Endothelial cell (in vitro differentiated cells): ENCODE measurements at regions not wholly inside any gene's neighbourhood (a gene's known extent, or its start where the extent isn't known, plus 50 kb on each side); places are given as distances from the start of the nearest gene placed in this dataset.

Source experiments
- DNase-seq: peaks from one replicate; pipeline ENCODE4 v3.0.0; 2021; ENCODE audit warnings: low spot score
- H3K27ac Mint-ChIP-seq: one replicate; pipeline ENCODE4 v1.8.0; 2021; ENCODE audit warnings: mixed read lengths, inconsistent platforms; ENCODE audit not compliant: unreplicated experiment
- H3K27me3 Mint-ChIP-seq: one replicate; pipeline ENCODE4 v1.8.0; 2021; ENCODE audit warnings: mild to moderate bottlenecking, moderate library complexity, mixed read lengths, inconsistent platforms; ENCODE audit not compliant: unreplicated experiment
- H3K36me3 Mint-ChIP-seq: one replicate; pipeline ENCODE4 v1.8.0; 2021; ENCODE audit warnings: mild to moderate bottlenecking, low read depth, mixed read lengths, inconsistent platforms; ENCODE audit not compliant: unreplicated experiment
- H3K4me1 Mint-ChIP-seq: one replicate; pipeline ENCODE4 v1.8.0; 2021; ENCODE audit warnings: mild to moderate bottlenecking, mixed read lengths, inconsistent platforms; ENCODE audit not compliant: unreplicated experiment
- H3K4me3 Mint-ChIP-seq: one replicate; pipeline ENCODE4 v1.8.0; 2021; ENCODE audit warnings: mild to moderate bottlenecking, mixed read lengths, inconsistent platforms; ENCODE audit not compliant: unreplicated experiment
- H3K9me3 Mint-ChIP-seq: one replicate; pipeline ENCODE4 v1.8.0; 2021; ENCODE audit warnings: mixed read lengths, inconsistent platforms; ENCODE audit not compliant: unreplicated experiment
- TF ChIP-seq, protein P1 (sequence below): fragments of 200-600 bp; sonication (generic); IDR thresholded peaks from one replicate; pipeline ENCODE4 v1.5.0; 2021; ENCODE audit warnings: antibody characterized with exemption; ENCODE audit not compliant: unreplicated experiment

DNA sequence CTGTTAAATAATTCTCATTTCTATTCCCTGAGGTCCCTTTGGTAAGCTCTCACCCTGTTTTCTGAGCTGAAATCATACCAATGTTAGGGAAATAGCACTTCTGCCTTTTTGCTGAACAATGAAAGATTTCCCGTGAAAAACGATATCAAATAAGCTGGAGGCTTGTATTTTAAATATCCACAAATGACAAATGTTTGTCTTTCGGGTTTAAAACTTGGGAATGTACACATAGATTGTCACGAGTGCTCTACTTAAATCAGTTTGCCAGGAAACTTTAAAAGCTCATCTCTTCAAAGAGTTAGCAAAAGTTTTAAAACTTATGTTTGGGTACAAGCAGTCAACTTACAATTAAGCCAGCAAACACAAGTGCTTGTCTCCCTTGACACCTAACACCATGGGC is 393.5 kb upstream of the MON1B start:
- no peaks in the 10 kb centered on the region for H3K4me1 Mint-ChIP-seq
- H3K27me3 Mint-ChIP-seq = no peaks in the 10 kb centered on the region
- TF ChIP-seq, protein P1, sequence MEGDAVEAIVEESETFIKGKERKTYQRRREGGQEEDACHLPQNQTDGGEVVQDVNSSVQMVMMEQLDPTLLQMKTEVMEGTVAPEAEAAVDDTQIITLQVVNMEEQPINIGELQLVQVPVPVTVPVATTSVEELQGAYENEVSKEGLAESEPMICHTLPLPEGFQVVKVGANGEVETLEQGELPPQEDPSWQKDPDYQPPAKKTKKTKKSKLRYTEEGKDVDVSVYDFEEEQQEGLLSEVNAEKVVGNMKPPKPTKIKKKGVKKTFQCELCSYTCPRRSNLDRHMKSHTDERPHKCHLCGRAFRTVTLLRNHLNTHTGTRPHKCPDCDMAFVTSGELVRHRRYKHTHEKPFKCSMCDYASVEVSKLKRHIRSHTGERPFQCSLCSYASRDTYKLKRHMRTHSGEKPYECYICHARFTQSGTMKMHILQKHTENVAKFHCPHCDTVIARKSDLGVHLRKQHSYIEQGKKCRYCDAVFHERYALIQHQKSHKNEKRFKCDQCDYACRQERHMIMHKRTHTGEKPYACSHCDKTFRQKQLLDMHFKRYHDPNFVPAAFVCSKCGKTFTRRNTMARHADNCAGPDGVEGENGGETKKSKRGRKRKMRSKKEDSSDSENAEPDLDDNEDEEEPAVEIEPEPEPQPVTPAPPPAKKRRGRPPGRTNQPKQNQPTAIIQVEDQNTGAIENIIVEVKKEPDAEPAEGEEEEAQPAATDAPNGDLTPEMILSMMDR = no peak
- no peak overlapping the region for H3K4me3 Mint-ChIP-seq
- no peaks in the 10 kb centered on the region for H3K36me3 Mint-ChIP-seq
- H3K27ac Mint-ChIP-seq = no peak overlapping the region
- H3K9me3 Mint-ChIP-seq = no peaks in the 10 kb centered on the region
- DNase-seq = no peak

DNA sequence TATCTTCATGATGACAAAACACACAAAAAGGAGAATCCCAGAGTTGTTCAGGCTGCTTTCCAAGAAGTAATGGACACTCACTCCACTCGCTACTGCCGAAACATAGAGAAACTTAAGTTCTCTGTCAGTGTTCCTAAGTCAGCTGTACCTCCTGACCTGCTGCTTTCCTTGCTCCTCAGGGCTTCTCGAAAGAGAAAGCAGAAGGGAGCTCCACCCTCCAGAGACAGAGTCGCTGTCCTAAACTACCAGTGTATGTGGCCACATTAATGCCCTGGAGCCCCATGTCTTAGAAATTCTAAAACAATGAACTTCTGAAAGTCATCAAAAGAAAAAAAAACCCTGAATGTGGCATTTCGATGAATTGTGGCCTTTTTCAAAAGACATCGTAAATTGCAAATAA is 390.8 kb upstream of the MON1B start:
- Mint-ChIP-seq H3K4me3 (no peak overlapping the region), H3K27me3 (peaks cover 3% of the 10 kb centered on the region), H3K4me1 (no peaks in the 10 kb centered on the region), H3K9me3 (no peaks in the 10 kb centered on the region), H3K27ac (no peak overlapping the region), H3K36me3 (no peaks in the 10 kb centered on the region)
- no peak for DNase-seq
- TF ChIP-seq, protein P1 = no peak

- no peaks in the 10 kb centered on the region for H3K36me3 Mint-ChIP-seq
- peaks cover 3% of the 10 kb centered on the region for H3K27me3 Mint-ChIP-seq
- no peak overlapping the region for H3K27ac Mint-ChIP-seq
- no peak overlapping the region for H3K4me3 Mint-ChIP-seq
- H3K4me1 Mint-ChIP-seq = no peaks in the 10 kb centered on the region
- H3K9me3 Mint-ChIP-seq = no peaks in the 10 kb centered on the region
- no peak for DNase-seq
- TF ChIP-seq, protein P1 = no peak
These were observed 389.6 kb upstream of the MON1B start for GRCh38 chr16:76801357-76801756.

DNA sequence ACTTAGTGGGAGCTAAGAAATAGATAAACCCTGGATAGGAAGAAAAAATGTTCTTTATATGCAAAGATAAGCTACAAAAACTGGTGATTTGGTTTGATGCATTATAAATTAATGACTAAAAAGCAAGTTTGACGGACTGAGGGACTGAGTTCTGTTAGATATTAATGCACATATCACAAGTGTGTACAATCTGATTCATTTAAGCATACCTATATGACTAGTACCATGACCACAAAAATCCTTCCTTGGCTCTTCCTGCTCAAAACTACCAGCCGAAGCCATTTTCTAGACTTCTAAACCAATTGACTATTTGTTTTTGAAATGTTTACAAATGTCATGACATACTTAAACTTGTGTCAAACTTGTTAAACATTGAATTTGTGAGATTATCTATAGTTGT is 374.5 kb upstream of the MON1B start:
- Mint-ChIP-seq H3K9me3 (peaks cover 9% of the 10 kb centered on the region), H3K4me1 (no peaks in the 10 kb centered on the region), H3K4me3 (no peak overlapping the region), H3K36me3 (no peaks in the 10 kb centered on the region), H3K27ac (no peak overlapping the region), H3K27me3 (no peaks in the 10 kb centered on the region)
- no peak for DNase-seq
- TF ChIP-seq, protein P1 = no peak

- no peaks in the 10 kb centered on the region for H3K4me1 Mint-ChIP-seq
- TF ChIP-seq, protein P1 = no peak
- H3K27me3 Mint-ChIP-seq = no peaks in the 10 kb centered on the region
- H3K36me3 Mint-ChIP-seq = no peaks in the 10 kb centered on the region
- peaks cover 9% of the 10 kb centered on the region for H3K9me3 Mint-ChIP-seq
- no peak overlapping the region for H3K4me3 Mint-ChIP-seq
- no peak for DNase-seq
- H3K27ac Mint-ChIP-seq = no peak overlapping the region
These were observed 372.3 kb upstream of the MON1B start for GRCh38 chr16:76818606-76819181.
